WTC11 (cell line): ENCODE measurements at regions not wholly inside any gene's neighbourhood (a gene's known extent, or its start where the extent isn't known, plus 50 kb on each side); places are given as distances from the start of the nearest gene placed in this dataset.

Experiments
- CREM ChIP-seq: sonication (generic); formaldehyde crosslinking; IDR thresholded peaks from 2 replicates; pipeline ENCODE4 v1.8.1; 2022; ENCODE audit warnings: mild to moderate bottlenecking, missing genetic modification reagents, moderate library complexity
- HMGA2 ChIP-seq: fragments of 250-450 bp; sonication (Bioruptor Pico); IDR thresholded peaks from 2 replicates; pipeline ENCODE4 v1.4.0; 2021; ENCODE audit warnings: mild to moderate bottlenecking, moderate library complexity
- NFYB ChIP-seq: sonication (generic); formaldehyde crosslinking; conservative IDR thresholded peaks from 2 replicates; pipeline ENCODE4 v1.8.0; 2022; ENCODE audit warnings: low read depth, missing genetic modification reagents
- TF ChIP-seq, protein P1 (sequence below): fragments of 200-600 bp; IDR thresholded peaks from 2 replicates; pipeline ENCODE4 v1.8.0; 2022; ENCODE audit warnings: antibody characterized with exemption
- TF ChIP-seq, protein P2 (sequence below): sonication (generic); formaldehyde crosslinking; IDR thresholded peaks from 2 replicates; pipeline ENCODE4 v1.8.0; 2023; ENCODE audit warnings: missing genetic modification reagents, mild to moderate bottlenecking, borderline replicate concordance

DNA sequence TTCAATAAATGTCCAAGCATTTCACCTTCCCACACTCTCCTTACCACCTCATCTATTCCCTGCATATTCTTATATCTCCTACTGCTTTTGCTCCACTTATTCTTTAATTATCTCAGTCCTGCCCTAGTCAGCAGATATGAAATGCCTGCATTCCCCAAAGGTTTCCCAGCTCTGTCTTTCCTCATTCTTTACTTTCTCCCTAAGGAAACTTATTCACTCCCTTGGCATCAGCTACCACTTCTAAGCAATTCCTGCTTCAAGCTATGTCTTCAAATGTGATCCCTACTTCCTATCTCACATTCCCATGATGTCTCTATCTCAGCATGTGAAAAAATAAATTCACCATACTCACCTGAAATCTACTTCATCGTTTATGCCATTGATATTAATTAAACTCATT, 111.8 kb downstream of the CAPZA3 start:
- TF ChIP-seq, protein P1, sequence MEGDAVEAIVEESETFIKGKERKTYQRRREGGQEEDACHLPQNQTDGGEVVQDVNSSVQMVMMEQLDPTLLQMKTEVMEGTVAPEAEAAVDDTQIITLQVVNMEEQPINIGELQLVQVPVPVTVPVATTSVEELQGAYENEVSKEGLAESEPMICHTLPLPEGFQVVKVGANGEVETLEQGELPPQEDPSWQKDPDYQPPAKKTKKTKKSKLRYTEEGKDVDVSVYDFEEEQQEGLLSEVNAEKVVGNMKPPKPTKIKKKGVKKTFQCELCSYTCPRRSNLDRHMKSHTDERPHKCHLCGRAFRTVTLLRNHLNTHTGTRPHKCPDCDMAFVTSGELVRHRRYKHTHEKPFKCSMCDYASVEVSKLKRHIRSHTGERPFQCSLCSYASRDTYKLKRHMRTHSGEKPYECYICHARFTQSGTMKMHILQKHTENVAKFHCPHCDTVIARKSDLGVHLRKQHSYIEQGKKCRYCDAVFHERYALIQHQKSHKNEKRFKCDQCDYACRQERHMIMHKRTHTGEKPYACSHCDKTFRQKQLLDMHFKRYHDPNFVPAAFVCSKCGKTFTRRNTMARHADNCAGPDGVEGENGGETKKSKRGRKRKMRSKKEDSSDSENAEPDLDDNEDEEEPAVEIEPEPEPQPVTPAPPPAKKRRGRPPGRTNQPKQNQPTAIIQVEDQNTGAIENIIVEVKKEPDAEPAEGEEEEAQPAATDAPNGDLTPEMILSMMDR, result no peak
- TF ChIP-seq, protein P2, sequence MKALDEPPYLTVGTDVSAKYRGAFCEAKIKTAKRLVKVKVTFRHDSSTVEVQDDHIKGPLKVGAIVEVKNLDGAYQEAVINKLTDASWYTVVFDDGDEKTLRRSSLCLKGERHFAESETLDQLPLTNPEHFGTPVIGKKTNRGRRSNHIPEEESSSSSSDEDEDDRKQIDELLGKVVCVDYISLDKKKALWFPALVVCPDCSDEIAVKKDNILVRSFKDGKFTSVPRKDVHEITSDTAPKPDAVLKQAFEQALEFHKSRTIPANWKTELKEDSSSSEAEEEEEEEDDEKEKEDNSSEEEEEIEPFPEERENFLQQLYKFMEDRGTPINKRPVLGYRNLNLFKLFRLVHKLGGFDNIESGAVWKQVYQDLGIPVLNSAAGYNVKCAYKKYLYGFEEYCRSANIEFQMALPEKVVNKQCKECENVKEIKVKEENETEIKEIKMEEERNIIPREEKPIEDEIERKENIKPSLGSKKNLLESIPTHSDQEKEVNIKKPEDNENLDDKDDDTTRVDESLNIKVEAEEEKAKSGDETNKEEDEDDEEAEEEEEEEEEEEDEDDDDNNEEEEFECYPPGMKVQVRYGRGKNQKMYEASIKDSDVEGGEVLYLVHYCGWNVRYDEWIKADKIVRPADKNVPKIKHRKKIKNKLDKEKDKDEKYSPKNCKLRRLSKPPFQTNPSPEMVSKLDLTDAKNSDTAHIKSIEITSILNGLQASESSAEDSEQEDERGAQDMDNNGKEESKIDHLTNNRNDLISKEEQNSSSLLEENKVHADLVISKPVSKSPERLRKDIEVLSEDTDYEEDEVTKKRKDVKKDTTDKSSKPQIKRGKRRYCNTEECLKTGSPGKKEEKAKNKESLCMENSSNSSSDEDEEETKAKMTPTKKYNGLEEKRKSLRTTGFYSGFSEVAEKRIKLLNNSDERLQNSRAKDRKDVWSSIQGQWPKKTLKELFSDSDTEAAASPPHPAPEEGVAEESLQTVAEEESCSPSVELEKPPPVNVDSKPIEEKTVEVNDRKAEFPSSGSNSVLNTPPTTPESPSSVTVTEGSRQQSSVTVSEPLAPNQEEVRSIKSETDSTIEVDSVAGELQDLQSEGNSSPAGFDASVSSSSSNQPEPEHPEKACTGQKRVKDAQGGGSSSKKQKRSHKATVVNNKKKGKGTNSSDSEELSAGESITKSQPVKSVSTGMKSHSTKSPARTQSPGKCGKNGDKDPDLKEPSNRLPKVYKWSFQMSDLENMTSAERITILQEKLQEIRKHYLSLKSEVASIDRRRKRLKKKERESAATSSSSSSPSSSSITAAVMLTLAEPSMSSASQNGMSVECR (CRISPR knock-in tag), result no peak
- TF ChIP-seq CREM (no peak), NFYB (CRISPR knock-in tag) (no peak), HMGA2 (CRISPR knock-in tag) (no peak)
